GM23248 (cell line): ENCODE measurements at regions not wholly inside any gene's neighbourhood (a gene's known extent, or its start where the extent isn't known, plus 50 kb on each side); places are given as distances from the start of the nearest gene placed in this dataset.

Source experiments
- DNase-seq: peaks from one replicate; pipeline ENCODE4 v3.0.0-alpha.2; 2015
- H2AFZ ChIP-seq: fragments of 200-600 bp; sonication (generic); 2 replicates; pipeline ENCODE4 v1.6.1; 2016; ENCODE audit warnings: antibody characterized with exemption
- H3F3A ChIP-seq: fragments of 200-600 bp; sonication (generic); 2 replicates; pipeline ENCODE4 v1.6.1; 2016; ENCODE audit warnings: mild to moderate bottlenecking, antibody characterized with exemption, mixed run types; ENCODE audit not compliant: insufficient read depth
- H3K27ac ChIP-seq: fragments of 200-600 bp; sonication (generic); 2 replicates; pipeline ENCODE4 v1.5.1; 2016; ENCODE audit warnings: mild to moderate bottlenecking
- H3K27me3 ChIP-seq: fragments of 200-600 bp; sonication (generic); replicated peaks from 2 replicates; pipeline ENCODE4 v1.6.1; 2016; ENCODE audit warnings: mild to moderate bottlenecking; ENCODE audit not compliant: insufficient read depth
- H3K36me3 ChIP-seq: fragments of 200-600 bp; sonication (generic); 2 replicates; pipeline ENCODE4 v1.6.1; 2016; ENCODE audit warnings: low read depth, mild to moderate bottlenecking
- H3K4me1 ChIP-seq: fragments of 200-600 bp; sonication (generic); 2 replicates; pipeline ENCODE4 v1.6.1; 2016; ENCODE audit warnings: mild to moderate bottlenecking; ENCODE audit not compliant: insufficient read depth
- H3K4me2 ChIP-seq: fragments of 200-600 bp; sonication (generic); one replicate; pipeline ENCODE4 v1.6.1; 2016; ENCODE audit warnings: mild to moderate bottlenecking; ENCODE audit not compliant: unreplicated experiment
- H3K4me3 ChIP-seq: fragments of 200-600 bp; sonication (generic); 2 replicates; pipeline ENCODE4 v1.5.1; 2016; ENCODE audit warnings: mild to moderate bottlenecking
- H3K79me2 ChIP-seq: fragments of 200-600 bp; sonication (generic); 2 replicates; pipeline ENCODE4 v1.6.1; 2016; ENCODE audit warnings: mild to moderate bottlenecking; ENCODE audit not compliant: insufficient read depth
- H3K9ac ChIP-seq: fragments of 200-600 bp; sonication (generic); 2 replicates; pipeline ENCODE4 v1.6.1; 2016; ENCODE audit warnings: mild to moderate bottlenecking
- H3K9me2 ChIP-seq: fragments of 200-600 bp; sonication (generic); 2 replicates; pipeline ENCODE4 v1.6.1; 2016; ENCODE audit warnings: mixed run types, mild to moderate bottlenecking, moderate library complexity; ENCODE audit not compliant: insufficient read depth
- H3K9me3 ChIP-seq: fragments of 200-600 bp; sonication (generic); one replicate; pipeline ENCODE4 v1.6.1; 2017; ENCODE audit warnings: low read depth
- H4K20me1 ChIP-seq: fragments of 200-600 bp; sonication (generic); 2 replicates; pipeline ENCODE4 v1.6.0; 2016; ENCODE audit not compliant: insufficient read depth
- EZH2 ChIP-seq: fragments of 200-600 bp; sonication (generic); IDR thresholded peaks from 2 replicates; pipeline ENCODE4 v1.6.1; 2018; ENCODE audit warnings: antibody characterized with exemption, mild to moderate bottlenecking; ENCODE audit not compliant: insufficient read depth, poor library complexity, severe bottlenecking
- EZH2phosphoT487 ChIP-seq: fragments of 200-600 bp; sonication (generic); IDR thresholded peaks from 2 replicates; pipeline ENCODE4 v1.6.1; 2018; ENCODE audit warnings: antibody characterized with exemption, moderate library complexity, mild to moderate bottlenecking, low read depth; ENCODE audit not compliant: insufficient read depth
- WGBS, 2 experiments: methylation state at CpG; one replicate each; pipeline ENCODE4 v1.1.6; 2015 to 2017; ENCODE audit warnings: low lambda C conversion rate in 2 of 2, low coverage in 1 of 2; ENCODE audit errors: missing lambda C conversion rate in 2 of 2; 5-methylcytosine and 5-hydroxymethylcytosine counted together
- in situ Hi-C: fragments of 300-500 bp; cut with MboI; formaldehyde crosslinking; loops from 2 replicates; pipeline ENCODE4 v1.15.0; 2020

DNA sequence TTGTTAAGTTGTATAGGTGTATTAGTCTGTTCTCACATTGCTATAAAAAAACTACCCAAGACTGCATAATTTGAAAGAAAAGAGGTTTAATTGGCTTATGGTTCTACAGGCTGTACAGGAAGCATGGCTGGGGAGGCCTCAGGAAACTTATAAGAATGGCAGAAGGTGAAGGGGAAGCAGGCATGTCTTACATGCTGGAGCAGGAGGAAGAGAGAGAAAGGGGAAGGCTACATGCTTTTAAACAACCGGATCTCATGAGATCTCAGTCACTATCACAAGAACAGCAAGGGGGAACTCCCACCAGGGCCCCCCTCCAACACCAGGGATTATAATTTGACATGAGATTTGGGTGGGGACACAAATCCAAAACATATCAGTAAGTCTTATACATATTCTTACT, 60.5 kb upstream of the OR10AD1 start:
- DNase-seq = no peak
- no peak overlapping the region for H3K4me2 ChIP-seq
- TF ChIP-seq EZH2 (no peak), EZH2phosphoT487 (no peak)
- no peaks in the 10 kb centered on the region for H3K9me3 ChIP-seq
- no peaks in the 10 kb centered on the region for H3K79me2 ChIP-seq
- H3F3A ChIP-seq = no peaks in the 10 kb centered on the region
- WGBS, 2 experiments = 14 to 32% methylated on average over 1 of the region's 1 CpG
- in situ Hi-C loops = no loop called here
- H3K4me1 ChIP-seq = no peaks in the 10 kb centered on the region
- no peak overlapping the region for H2AFZ ChIP-seq
- H4K20me1 ChIP-seq = no peaks in the 10 kb centered on the region
- H3K4me3 ChIP-seq = no peak overlapping the region
- no peak overlapping the region for H3K9ac ChIP-seq
- no peaks in the 10 kb centered on the region for H3K9me2 ChIP-seq
- H3K36me3 ChIP-seq = no peaks in the 10 kb centered on the region
- no peak overlapping the region for H3K27ac ChIP-seq
- peaks cover 16% of the 10 kb centered on the region; the same call in 1 of the 2 replicates for H3K27me3 ChIP-seq

DNA sequence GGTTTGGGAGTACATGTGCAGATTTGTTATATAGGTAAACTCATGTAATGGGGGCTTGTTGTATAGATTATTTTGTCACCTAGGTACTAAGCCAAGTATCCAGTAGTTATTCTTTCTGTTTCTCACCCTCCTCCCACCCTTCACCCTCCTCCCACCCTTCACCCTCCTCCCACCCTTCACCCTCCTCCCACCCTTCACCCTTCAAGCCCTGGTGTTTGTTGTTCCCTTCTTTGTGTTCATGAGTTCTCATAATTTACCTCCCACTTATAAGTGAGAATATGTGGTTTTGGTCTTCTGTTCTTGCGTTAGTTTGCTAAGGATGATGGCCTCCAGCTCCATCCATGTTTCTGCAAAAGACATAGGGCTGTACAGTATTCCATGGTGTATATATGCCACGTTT, 58.7 kb upstream of the OR10AD1 start:
- 28% methylated on average over 2 of the region's 2 CpGs for WGBS, 2 experiments
- H3K4me3 ChIP-seq = no peak overlapping the region
- no peaks in the 10 kb centered on the region for H3K9me2 ChIP-seq
- no peak for DNase-seq
- no peaks in the 10 kb centered on the region for H3K79me2 ChIP-seq
- H3K36me3 ChIP-seq = no peaks in the 10 kb centered on the region
- no peaks in the 10 kb centered on the region for H3K4me1 ChIP-seq
- no peaks in the 10 kb centered on the region for H3F3A ChIP-seq
- peaks cover 16% of the 10 kb centered on the region; the same call in 1 of the 2 replicates for H3K27me3 ChIP-seq
- no peak overlapping the region for H2AFZ ChIP-seq
- H3K27ac ChIP-seq = no peak overlapping the region
- TF ChIP-seq EZH2 (no peak), EZH2phosphoT487 (no peak)
- no peak overlapping the region for H3K9ac ChIP-seq
- H4K20me1 ChIP-seq = no peaks in the 10 kb centered on the region
- no peak overlapping the region for H3K4me2 ChIP-seq
- H3K9me3 ChIP-seq = no peaks in the 10 kb centered on the region
- in situ Hi-C loops = no loop called here
